GM21515 (cell line): ENCODE measurements at regions not wholly inside any gene's neighbourhood (a gene's known extent, or its start where the extent isn't known, plus 50 kb on each side); places are given as distances from the start of the nearest gene placed in this dataset.
"Not testable (repeated sequence)": the region's sequence is repeated elsewhere in the genome, so short reads cannot be mapped to it uniquely, and the experiment has no call there.

Experiments
- ATAC-seq: cut with Tn5 transposase; IDR thresholded peaks from one replicate; pipeline ENCODE4 v1.9.1; 2021; ENCODE audit not compliant: unreplicated experiment

DNA sequence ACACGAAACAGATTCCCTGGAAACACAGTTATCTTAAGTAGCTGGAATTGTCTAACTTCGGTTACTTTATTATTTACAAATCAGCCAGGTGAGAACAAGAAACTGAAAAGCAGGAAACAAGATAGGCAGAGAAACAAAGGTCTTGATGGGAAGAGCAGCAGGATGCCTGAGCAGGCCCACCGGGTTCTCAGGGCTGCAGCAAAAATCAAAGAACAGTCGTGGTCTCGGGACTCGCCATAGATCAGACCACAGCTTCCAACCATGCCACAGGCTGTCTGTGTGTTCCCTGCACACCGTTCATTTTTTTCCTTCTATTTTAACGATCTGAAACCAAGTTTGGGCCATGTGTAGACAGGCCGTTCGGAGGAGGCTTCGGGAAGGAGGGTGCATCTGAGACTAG, 62.7 kb upstream of the SOX11 start:
- not testable (repeated sequence) for ATAC-seq

DNA sequence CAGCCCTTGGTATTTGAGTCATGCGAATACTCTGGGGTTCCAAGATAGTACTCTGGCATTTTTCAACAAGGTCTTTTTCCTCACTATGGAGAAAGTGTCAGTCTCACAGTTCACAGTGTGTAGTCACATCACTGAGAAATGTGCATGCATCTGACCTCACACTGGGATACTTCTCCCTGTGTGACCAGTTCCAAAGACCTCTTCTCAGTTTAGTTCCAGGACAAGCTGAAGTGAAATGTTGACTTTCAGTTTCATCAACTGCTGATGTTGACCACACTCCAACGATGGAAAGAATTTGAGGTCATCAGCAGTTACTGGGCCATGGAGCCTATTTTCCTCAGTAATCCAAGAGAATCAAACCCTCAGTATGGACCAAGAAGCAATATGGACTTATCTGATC, 55.1 kb upstream of the SOX11 start:
- not testable (repeated sequence) for ATAC-seq
